Caco-2 (cell line): ENCODE measurements at regions not wholly inside any gene's neighbourhood (a gene's known extent, or its start where the extent isn't known, plus 50 kb on each side); places are given as distances from the start of the nearest gene placed in this dataset.
"Not testable (repeated sequence)": the region's sequence is repeated elsewhere in the genome, so short reads cannot be mapped to it uniquely, and the experiment has no call there.

Experiments
- BruUV-seq: library from RNA; stranded (reverse); fragments of 400-500 nt; replicated peaks from 2 replicates; lab custom pipeline; 2021; lab: Mats Ljungman, UMichigan
- CTCF ChIA-PET: fragments of 300-600 bp; sonication (Branson Sonifier 250); formaldehyde crosslinking; loops from one replicate; lab custom pipeline; 2022; ENCODE audit warnings: antibody characterized with exemption; lab: Charles Lee
- POLR2A ChIA-PET: fragments of 300-600 bp; sonication (Branson Sonifier 250); formaldehyde crosslinking; loops from one replicate; lab custom pipeline; 2022; ENCODE audit warnings: antibody characterized with exemption; lab: Charles Lee
- DNase-seq, 2 experiments: peaks; one replicate each; pipeline versions ENCODE4 v3.0.0 to v3.0.0-alpha.2; 2020 to 2022
- H3K27me3 ChIP-seq: replicated peaks from 2 replicates; pipeline ENCODE4 v1.6.0; 2011; ENCODE audit warnings: low read length; ENCODE audit not compliant: control insufficient read depth, insufficient read depth
- H3K36me3 ChIP-seq: 2 replicates; pipeline ENCODE4 v1.5.1; 2011; ENCODE audit warnings: low read length; ENCODE audit not compliant: control insufficient read depth, insufficient read depth
- H3K4me1 ChIP-seq: fragments of 250-450 bp; sonication (Bioruptor Pico); 2 replicates; pipeline ENCODE4 v1.5.1; 2020; ENCODE audit warnings: mild to moderate bottlenecking
- H3K4me3 ChIP-seq: 2 replicates; pipeline ENCODE4 v1.5.1; 2011; ENCODE audit warnings: low read depth, mild to moderate bottlenecking, control low read depth, low read length
- H3K9me3 ChIP-seq: fragments of 250-450 bp; sonication (Bioruptor Pico); 2 replicates; pipeline ENCODE4 v1.5.1; 2020; ENCODE audit warnings: mild to moderate bottlenecking, moderate library complexity
- H3K27ac Mint-ChIP-seq: one replicate; pipeline ENCODE4 v1.8.0; 2022; ENCODE audit warnings: mixed read lengths; ENCODE audit not compliant: unreplicated experiment
- H3K27me3 Mint-ChIP-seq: one replicate; pipeline ENCODE4 v1.8.0; 2022; ENCODE audit warnings: mixed read lengths; ENCODE audit not compliant: insufficient read depth, unreplicated experiment
- H3K36me3 Mint-ChIP-seq: one replicate; pipeline ENCODE4 v1.8.0; 2022; ENCODE audit warnings: mild to moderate bottlenecking, mixed read lengths; ENCODE audit not compliant: insufficient read depth, unreplicated experiment
- H3K4me1 Mint-ChIP-seq: one replicate; pipeline ENCODE4 v1.8.0; 2022; ENCODE audit warnings: low read depth, mixed read lengths; ENCODE audit not compliant: unreplicated experiment
- H3K4me3 Mint-ChIP-seq: one replicate; pipeline ENCODE4 v1.8.0; 2022; ENCODE audit warnings: mild to moderate bottlenecking, moderate library complexity, mixed read lengths; ENCODE audit not compliant: unreplicated experiment
- H3K9me3 Mint-ChIP-seq: one replicate; pipeline ENCODE4 v1.8.0; 2022; ENCODE audit warnings: mixed read lengths; ENCODE audit not compliant: unreplicated experiment
- CTCF ChIP-seq, 2 experiments: fragments of 200-600 bp in 1 of 2; IDR thresholded peaks; 1 replicate in 1 of 2; 2 replicates in 1 of 2; pipeline versions ENCODE4 v1.5.1 to v1.8.0; 2011 to 2022; ENCODE audit warnings: antibody characterized with exemption in 1 of 2, control low read depth in 1 of 2, inconsistent platforms in 1 of 2, low read depth in 1 of 2, low read length in 1 of 2, mild to moderate bottlenecking in 1 of 2, moderate library complexity in 1 of 2; ENCODE audit not compliant: insufficient read depth in 1 of 2, severe bottlenecking in 1 of 2, unreplicated experiment in 1 of 2
- intact Hi-C: fragments of 100-400 bp; cut with micrococcal nuclease; formaldehyde crosslinking; loops from one replicate; pipeline ENCODE4 v1.10.0; 2022; ENCODE audit not compliant: unreplicated experiment

GRCh38 chr2:138093455-138093854 lies 129.2 kb downstream of the HNMT start:
- Mint-ChIP-seq H3K4me1 (no peaks in the 10 kb centered on the region), H3K36me3 (no peaks in the 10 kb centered on the region), H3K27me3 (no peaks in the 10 kb centered on the region), H3K9me3 (no peaks in the 10 kb centered on the region), H3K4me3 (no peak overlapping the region), H3K27ac (no peak overlapping the region)
- BruUV-seq = no TSS peak
- Histone ChIP-seq H3K27me3 (no peaks in the 10 kb centered on the region), H3K4me3 (no peak overlapping the region), H3K4me1 (peaks cover 10% of the 10 kb centered on the region), H3K9me3 (no peaks in the 10 kb centered on the region), H3K36me3 (no peaks in the 10 kb centered on the region)
- no peak for TF ChIP-seq CTCF (IDR thresholded peaks at IDR 0.05; ENCODE audit: insufficient read depth in 1 of 2, low read depth in 1 of 2, low read length in 1 of 2, severe bottlenecking in 1 of 2, unreplicated experiment in 1 of 2)
- no peak for DNase-seq
- ChIA-PET POLR2A (no interaction called here), CTCF (no interaction called here)
- intact Hi-C loops = loop anchor here (10.0 kb wide), 1 partner anchor 731 kb away; no protein-coding TSS in a partner anchor

- TF ChIP-seq CTCF (IDR thresholded peaks at IDR 0.05; ENCODE audit: insufficient read depth in 1 of 2, low read depth in 1 of 2, low read length in 1 of 2, severe bottlenecking in 1 of 2, unreplicated experiment in 1 of 2) = no peak
- no peak for DNase-seq
- ChIA-PET CTCF (no interaction called here), POLR2A (no interaction called here)
- Histone ChIP-seq H3K9me3 (no peaks in the 10 kb centered on the region), H3K27me3 (no peaks in the 10 kb centered on the region), H3K4me1 (peaks cover 10% of the 10 kb centered on the region), H3K36me3 (no peaks in the 10 kb centered on the region), H3K4me3 (no peak overlapping the region)
- no peaks in the 10 kb centered on the region for H3K4me1 Mint-ChIP-seq
- H3K36me3 Mint-ChIP-seq = no peaks in the 10 kb centered on the region
- peaks cover 1% of the 10 kb centered on the region for H3K9me3 Mint-ChIP-seq
- H3K4me3 Mint-ChIP-seq = no peak overlapping the region
- H3K27ac Mint-ChIP-seq = no peak overlapping the region
- no TSS peak for BruUV-seq
- intact Hi-C loops = loop anchor here (10.0 kb wide), 1 partner anchor 731 kb away; no protein-coding TSS in a partner anchor
- H3K27me3 Mint-ChIP-seq = no peaks in the 10 kb centered on the region
These were observed 129.8 kb downstream of the HNMT start for GRCh38 chr2:138094031-138094430.

- ChIA-PET POLR2A (no interaction called here), CTCF (no interaction called here)
- H3K27me3 ChIP-seq = no peaks in the 10 kb centered on the region
- Mint-ChIP-seq H3K4me3 (no peak overlapping the region), H3K9me3 (peaks cover 8% of the 10 kb centered on the region), H3K4me1 (no peaks in the 10 kb centered on the region), H3K27ac (no peak overlapping the region), H3K27me3 (no peaks in the 10 kb centered on the region), H3K36me3 (no peaks in the 10 kb centered on the region)
- no TSS peak for BruUV-seq
- no peak for TF ChIP-seq CTCF (IDR thresholded peaks at IDR 0.05; ENCODE audit: insufficient read depth in 1 of 2, low read depth in 1 of 2, low read length in 1 of 2, severe bottlenecking in 1 of 2, unreplicated experiment in 1 of 2)
- H3K9me3 ChIP-seq = no peaks in the 10 kb centered on the region
- intact Hi-C loops = loop anchor here (10.0 kb wide), 1 partner anchor 729 kb away; no protein-coding TSS in a partner anchor
- H3K4me3 ChIP-seq = no peak overlapping the region
- no peaks in the 10 kb centered on the region for H3K36me3 ChIP-seq
- peaks cover under 1% of the 10 kb centered on the region; the same call in 1 of the 2 replicates for H3K4me1 ChIP-seq
- DNase-seq = no peak
These were observed 131.1 kb downstream of the HNMT start for GRCh38 chr2:138095336-138095735.

GRCh38 chr2:138099288-138099687 lies 135.0 kb downstream of the HNMT start:
- BruUV-seq = not testable (repeated sequence)

More at GRCh38 chr2:138099288-138099687, 135.0 kb downstream of the HNMT start:
- H3K4me3 Mint-ChIP-seq, DNase-seq, H3K9me3 Mint-ChIP-seq, H3K27me3 Mint-ChIP-seq, H3K36me3 Mint-ChIP-seq, H3K27ac Mint-ChIP-seq, H3K4me1 ChIP-seq, POLR2A ChIA-PET, H3K9me3 ChIP-seq, H3K4me3 ChIP-seq, H3K27me3 ChIP-seq, H3K36me3 ChIP-seq, H3K4me1 Mint-ChIP-seq, CTCF ChIA-PET: not testable (repeated sequence)
- intact Hi-C loops = loop anchor here (10.0 kb wide), 1 partner anchor 726 kb away; no protein-coding TSS in a partner anchor
